ENCODE measurements at regions not wholly inside any gene's neighbourhood (a gene's known extent, or its start where the extent isn't known, plus 50 kb on each side); places are given as distances from the start of the nearest gene placed in this dataset.

DNA sequence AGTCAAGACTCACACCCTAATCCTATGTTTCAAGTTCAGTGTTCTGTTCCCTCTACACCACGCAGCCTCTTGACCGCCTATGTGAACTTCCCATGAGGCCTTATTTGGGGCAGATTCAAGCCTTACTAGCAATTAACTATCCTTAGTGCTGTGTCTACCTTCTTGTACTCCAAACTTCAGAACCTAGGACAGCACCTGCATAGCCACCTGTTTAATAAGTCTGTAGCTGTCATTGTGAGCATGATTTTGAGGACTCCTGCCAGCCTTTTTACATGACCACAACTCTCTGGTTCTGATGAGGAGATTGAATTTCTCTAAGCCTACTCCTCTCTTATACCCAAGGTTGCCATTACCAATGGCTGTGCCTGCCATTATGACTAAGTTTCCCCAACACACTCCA, 50.8 kb upstream of the PCSK1 start:
- no peak overlapping the region for H3K4me3 ChIP-seq (IDR thresholded peaks at IDR 0.05; ENCODE audit: insufficient read depth, low read depth, low read length)
- no peaks in the 10 kb centered on the region for H3K27me3 ChIP-seq (ENCODE audit: insufficient read depth, low read depth)
- no peak overlapping the region for H2AFZ ChIP-seq (ENCODE audit: low read depth)
- no peaks in the 10 kb centered on the region for H3K36me3 ChIP-seq (ENCODE audit: insufficient read depth)
- H3K79me2 ChIP-seq (ENCODE audit: insufficient read depth, low read depth), result no peaks in the 10 kb centered on the region
- no peak overlapping the region for H3K27ac ChIP-seq
- TF ChIP-seq, protein P1, sequence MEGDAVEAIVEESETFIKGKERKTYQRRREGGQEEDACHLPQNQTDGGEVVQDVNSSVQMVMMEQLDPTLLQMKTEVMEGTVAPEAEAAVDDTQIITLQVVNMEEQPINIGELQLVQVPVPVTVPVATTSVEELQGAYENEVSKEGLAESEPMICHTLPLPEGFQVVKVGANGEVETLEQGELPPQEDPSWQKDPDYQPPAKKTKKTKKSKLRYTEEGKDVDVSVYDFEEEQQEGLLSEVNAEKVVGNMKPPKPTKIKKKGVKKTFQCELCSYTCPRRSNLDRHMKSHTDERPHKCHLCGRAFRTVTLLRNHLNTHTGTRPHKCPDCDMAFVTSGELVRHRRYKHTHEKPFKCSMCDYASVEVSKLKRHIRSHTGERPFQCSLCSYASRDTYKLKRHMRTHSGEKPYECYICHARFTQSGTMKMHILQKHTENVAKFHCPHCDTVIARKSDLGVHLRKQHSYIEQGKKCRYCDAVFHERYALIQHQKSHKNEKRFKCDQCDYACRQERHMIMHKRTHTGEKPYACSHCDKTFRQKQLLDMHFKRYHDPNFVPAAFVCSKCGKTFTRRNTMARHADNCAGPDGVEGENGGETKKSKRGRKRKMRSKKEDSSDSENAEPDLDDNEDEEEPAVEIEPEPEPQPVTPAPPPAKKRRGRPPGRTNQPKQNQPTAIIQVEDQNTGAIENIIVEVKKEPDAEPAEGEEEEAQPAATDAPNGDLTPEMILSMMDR (conservative IDR thresholded peaks at IDR 0.05; ENCODE audit: low read depth, low read length), result no peak
- no peak overlapping the region for H3K9ac ChIP-seq
- no peaks in the 10 kb centered on the region for H3K4me1 ChIP-seq (ENCODE audit: low read depth, poor library complexity, severe bottlenecking)
- H4K20me1 ChIP-seq (ENCODE audit: insufficient read depth), result no peaks in the 10 kb centered on the region
- H3K4me2 ChIP-seq, result no peak overlapping the region

DNA sequence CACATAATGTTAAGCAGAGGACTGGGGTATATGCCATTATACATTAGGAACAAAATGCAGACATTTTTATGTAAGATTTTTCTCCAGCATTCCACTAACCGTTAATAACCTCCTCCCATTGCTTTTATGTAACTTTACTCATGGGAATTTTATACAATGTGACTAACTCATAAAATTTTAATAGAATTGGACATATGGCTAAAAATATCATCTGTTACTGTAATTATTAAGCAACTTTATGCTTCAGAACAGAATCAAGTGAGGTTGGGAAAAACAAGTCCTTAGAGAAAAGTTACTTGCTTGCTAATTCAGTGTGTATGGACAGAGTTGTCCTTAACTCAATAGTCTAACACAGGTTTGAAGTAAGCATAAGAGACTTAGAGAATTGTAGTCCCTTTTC, 54.8 kb upstream of the PCSK1 start:
- no peaks in the 10 kb centered on the region for H3K36me3 ChIP-seq (ENCODE audit: insufficient read depth)
- TF ChIP-seq, protein P1 (conservative IDR thresholded peaks at IDR 0.05; ENCODE audit: low read depth, low read length), result no peak
- H3K27me3 ChIP-seq (ENCODE audit: insufficient read depth, low read depth), result no peaks in the 10 kb centered on the region
- no peak overlapping the region for H3K9ac ChIP-seq
- H3K4me1 ChIP-seq (ENCODE audit: low read depth, poor library complexity, severe bottlenecking), result no peaks in the 10 kb centered on the region
- no peak overlapping the region for H3K27ac ChIP-seq
- no peak overlapping the region for H3K4me2 ChIP-seq
- H3K4me3 ChIP-seq (IDR thresholded peaks at IDR 0.05; ENCODE audit: insufficient read depth, low read depth, low read length), result no peak overlapping the region
- no peaks in the 10 kb centered on the region for H4K20me1 ChIP-seq (ENCODE audit: insufficient read depth)
- H3K79me2 ChIP-seq (ENCODE audit: insufficient read depth, low read depth), result no peaks in the 10 kb centered on the region
- H2AFZ ChIP-seq (ENCODE audit: low read depth), result no peak overlapping the region

DNA sequence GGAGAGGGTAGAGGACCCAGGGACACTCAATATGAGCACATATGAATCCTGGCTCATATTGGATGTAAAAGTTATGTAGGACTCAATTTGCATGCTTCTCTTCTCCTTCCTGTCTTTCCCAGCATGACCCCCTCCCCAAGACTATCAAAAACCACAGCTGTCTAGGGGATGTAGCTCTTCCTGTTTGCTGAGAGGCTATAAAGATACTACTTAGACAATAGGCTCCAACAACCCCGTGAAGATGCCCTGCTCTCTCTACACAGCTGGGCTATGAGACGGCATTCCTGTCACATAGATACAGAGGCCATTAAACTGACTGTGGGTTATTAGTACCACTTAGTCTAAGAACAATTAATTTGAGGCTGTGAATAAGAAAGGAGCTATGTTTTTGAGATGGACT, 56.5 kb upstream of the PCSK1 start:
- Histone ChIP-seq H3K4me3 (IDR thresholded peaks at IDR 0.05; ENCODE audit: insufficient read depth, low read depth, low read length) (no peak overlapping the region), H3K4me2 (no peak overlapping the region), H3K36me3 (ENCODE audit: insufficient read depth) (no peaks in the 10 kb centered on the region), H3K27me3 (ENCODE audit: insufficient read depth, low read depth) (no peaks in the 10 kb centered on the region), H3K9ac (no peak overlapping the region), H2AFZ (ENCODE audit: low read depth) (no peak overlapping the region), H3K4me1 (ENCODE audit: low read depth, poor library complexity, severe bottlenecking) (no peaks in the 10 kb centered on the region), H3K27ac (no peak overlapping the region), H4K20me1 (ENCODE audit: insufficient read depth) (no peaks in the 10 kb centered on the region), H3K79me2 (ENCODE audit: insufficient read depth, low read depth) (no peaks in the 10 kb centered on the region)
- TF ChIP-seq, protein P1 (conservative IDR thresholded peaks at IDR 0.05; ENCODE audit: low read depth, low read length), result no peak

DNA sequence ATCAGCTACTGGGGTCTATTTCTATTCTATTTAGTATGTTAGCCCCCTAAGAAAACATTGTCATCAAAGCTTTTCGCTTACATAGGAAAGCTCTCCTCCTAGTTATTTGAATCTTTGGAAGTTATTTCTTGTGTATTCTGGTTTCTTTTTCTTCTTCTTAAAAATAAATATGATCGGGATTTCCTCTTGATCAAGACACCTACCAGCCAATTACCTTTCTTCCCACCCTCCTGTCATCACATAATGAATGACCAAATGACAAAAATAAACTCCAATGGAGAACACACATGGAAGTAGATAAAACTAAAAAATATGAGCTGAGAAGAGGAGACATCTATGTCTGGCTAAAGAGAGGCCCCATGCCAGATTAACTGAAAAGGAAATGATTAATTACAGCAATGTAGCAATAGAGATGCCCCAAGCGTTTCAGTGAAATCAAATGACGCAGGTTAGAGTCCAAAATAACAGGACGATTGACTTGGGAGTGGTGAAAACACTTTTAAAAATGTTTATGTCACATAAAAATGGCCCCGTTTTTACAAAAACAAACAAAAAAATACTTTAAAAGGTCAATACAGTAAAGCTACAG, 59.5 kb upstream of the PCSK1 start:
- TF ChIP-seq, protein P1 (conservative IDR thresholded peaks at IDR 0.05; ENCODE audit: low read depth, low read length), result no peak
- Histone ChIP-seq H3K4me1 (ENCODE audit: low read depth, poor library complexity, severe bottlenecking) (no peaks in the 10 kb centered on the region), H3K9ac (no peak overlapping the region), H3K4me3 (IDR thresholded peaks at IDR 0.05; ENCODE audit: insufficient read depth, low read depth, low read length) (no peak overlapping the region), H4K20me1 (ENCODE audit: insufficient read depth) (no peaks in the 10 kb centered on the region), H3K27me3 (ENCODE audit: insufficient read depth, low read depth) (no peaks in the 10 kb centered on the region), H3K36me3 (ENCODE audit: insufficient read depth) (no peaks in the 10 kb centered on the region), H3K4me2 (no peak overlapping the region), H2AFZ (ENCODE audit: low read depth) (no peak overlapping the region), H3K79me2 (ENCODE audit: insufficient read depth, low read depth) (no peaks in the 10 kb centered on the region), H3K27ac (no peak overlapping the region)

Measured in KMS-11 (cell line).